DMS 273 treated with DMSO at 0.1 percent for 48 hours (cell line): ENCODE measurements at regions not wholly inside any gene's neighbourhood (a gene's known extent, or its start where the extent isn't known, plus 50 kb on each side); places are given as distances from the start of the nearest gene placed in this dataset.

Experiments
- DNase-seq: peaks from one replicate; lab custom pipeline; 2025; lab: John Stamatoyannopoulos, UW

- no peak for DNase-seq
Measured at GRCh38 chr4:152094970-152095700, 334.3 kb upstream of the GATB start.

GRCh38 chr4:152091405-152091804 is 330.6 kb upstream of the GATB start:
- no peak for DNase-seq

GRCh38 chr4:152090543-152090942 is 329.7 kb upstream of the GATB start:
- no peak for DNase-seq

- no peak for DNase-seq
Measured at GRCh38 chr4:152089584-152089983, 328.8 kb upstream of the GATB start.

- DNase-seq: no peak
Measured at GRCh38 chr4:152087335-152087734, 326.5 kb upstream of the GATB start.

- DNase-seq: no peak
Measured at GRCh38 chr4:152085657-152086056, 324.9 kb upstream of the GATB start.

- no peak for DNase-seq
Measured at GRCh38 chr4:152083338-152083737, 322.5 kb upstream of the GATB start.

- DNase-seq: no peak
Measured at GRCh38 chr4:152081024-152081423, 320.2 kb upstream of the GATB start.

GRCh38 chr4:152079543-152080293 is 318.9 kb upstream of the GATB start:
- DNase-seq: no peak

GRCh38 chr4:152079079-152079478 is 318.3 kb upstream of the GATB start:
- DNase-seq: no peak

- DNase-seq: no peak
Measured at GRCh38 chr4:152077582-152077981, 316.8 kb upstream of the GATB start.

GRCh38 chr4:152075253-152075928 is 314.6 kb upstream of the GATB start:
- DNase-seq: no peak

GRCh38 chr4:152074573-152074972 is 313.8 kb upstream of the GATB start:
- no peak for DNase-seq

GRCh38 chr4:152074088-152074437 is 313.3 kb upstream of the GATB start:
- no peak for DNase-seq

GRCh38 chr4:152073351-152074087 is 312.7 kb upstream of the GATB start:
- no peak for DNase-seq

- DNase-seq: no peak
Measured at GRCh38 chr4:152072906-152073305, 312.1 kb upstream of the GATB start.

- DNase-seq: no peak
Measured at GRCh38 chr4:152072001-152072485, 311.2 kb upstream of the GATB start.

GRCh38 chr4:152070854-152071253 is 310.0 kb upstream of the GATB start:
- no peak for DNase-seq

- no peak for DNase-seq
Measured at GRCh38 chr4:152068866-152069265, 308.1 kb upstream of the GATB start.

GRCh38 chr4:152065545-152065944 is 304.7 kb upstream of the GATB start:
- no peak for DNase-seq

- no peak for DNase-seq
Measured at GRCh38 chr4:152064753-152065152, 303.9 kb upstream of the GATB start.

GRCh38 chr4:152064282-152064681 is 303.5 kb upstream of the GATB start:
- no peak for DNase-seq
